GM12878 (cell line): ENCODE measurements at regions not wholly inside any gene's neighbourhood (a gene's known extent, or its start where the extent isn't known, plus 50 kb on each side); places are given as distances from the start of the nearest gene placed in this dataset.
"Not testable (repeated sequence)": the region's sequence is repeated elsewhere in the genome, so short reads cannot be mapped to it uniquely, and the experiment has no call there.

ENCODE experiments used
- CEBPB ChIP-seq, 2 experiments: fragments of 150-350 bp in 1 of 2; IDR thresholded peaks; 2 replicates each; pipeline ENCODE4 v1.6.1; 2012 to 2014; ENCODE audit warnings: low read depth in 2 of 2, low read length in 2 of 2, borderline replicate concordance in 1 of 2, inconsistent platforms in 1 of 2
- EZH2 ChIP-seq: IDR thresholded peaks from 2 replicates; pipeline ENCODE4 v1.6.1; 2012; ENCODE audit warnings: low read depth, mild to moderate bottlenecking, control low read depth, inconsistent platforms, low read length, borderline replicate concordance; ENCODE audit not compliant: control insufficient read depth
- KAT2A ChIP-seq: conservative IDR thresholded peaks from 2 replicates; pipeline ENCODE4 v1.6.1; 2011; ENCODE audit warnings: low read depth, low read length; ENCODE audit not compliant: control insufficient read depth
- NBN ChIP-seq: fragments of 450-650 bp; IDR thresholded peaks from 2 replicates; pipeline ENCODE4 v1.6.1; 2016
- POLR2AphosphoS5 ChIP-seq: IDR thresholded peaks from 2 replicates; pipeline ENCODE4 v1.6.1; 2011; ENCODE audit warnings: mild to moderate bottlenecking, low read length, inconsistent platforms
- TF ChIP-seq, protein P1 (sequence below), 3 experiments: IDR thresholded peaks in 2 of 3; conservative IDR thresholded peaks in 1 of 3; 2 replicates each; pipeline ENCODE4 v1.5.1; 2011; ENCODE audit warnings: low read depth in 3 of 3, low read length in 3 of 3, mild to moderate bottlenecking in 3 of 3, control low read depth in 2 of 3, moderate library complexity in 2 of 3, inconsistent platforms in 1 of 3, mixed read lengths in 1 of 3; ENCODE audit not compliant: control insufficient read depth in 2 of 3, insufficient read depth in 1 of 3; ENCODE audit errors: extremely low read depth in 1 of 3
- TF ChIP-seq, protein P2 (sequence below): IDR thresholded peaks from 2 replicates; pipeline ENCODE4 v1.6.1; 2012; ENCODE audit warnings: improper control_type of control experiment, low read depth, low read length; ENCODE audit not compliant: insufficient replicate concordance
- TF ChIP-seq, protein P3 (sequence below): fragments of 450-650 bp; formaldehyde crosslinking; IDR thresholded peaks from 2 replicates; pipeline ENCODE4 v1.5.0; 2022; ENCODE audit warnings: mild to moderate bottlenecking, missing genetic modification characterization

DNA sequence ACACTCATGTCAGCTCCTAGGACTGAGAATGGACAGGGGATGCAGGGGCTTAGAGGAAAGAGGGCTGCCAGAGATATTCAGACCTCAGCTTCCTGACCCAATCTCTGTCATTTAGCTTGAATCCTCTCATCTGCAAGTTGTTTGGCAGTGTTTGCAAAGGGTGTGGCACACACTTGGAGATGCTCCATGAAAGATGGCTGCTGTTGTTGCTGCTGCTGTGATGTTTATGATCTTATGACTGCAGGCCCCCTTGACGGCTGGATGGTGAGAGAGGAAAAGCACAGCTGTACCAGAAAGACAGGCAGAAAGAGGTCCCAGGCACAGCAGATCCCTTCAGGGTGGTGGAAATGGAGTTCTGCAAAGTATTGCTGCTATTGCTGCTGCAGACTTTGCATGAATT, 80.7 kb downstream of the TRIM43 start:
- TF ChIP-seq, protein P1, sequence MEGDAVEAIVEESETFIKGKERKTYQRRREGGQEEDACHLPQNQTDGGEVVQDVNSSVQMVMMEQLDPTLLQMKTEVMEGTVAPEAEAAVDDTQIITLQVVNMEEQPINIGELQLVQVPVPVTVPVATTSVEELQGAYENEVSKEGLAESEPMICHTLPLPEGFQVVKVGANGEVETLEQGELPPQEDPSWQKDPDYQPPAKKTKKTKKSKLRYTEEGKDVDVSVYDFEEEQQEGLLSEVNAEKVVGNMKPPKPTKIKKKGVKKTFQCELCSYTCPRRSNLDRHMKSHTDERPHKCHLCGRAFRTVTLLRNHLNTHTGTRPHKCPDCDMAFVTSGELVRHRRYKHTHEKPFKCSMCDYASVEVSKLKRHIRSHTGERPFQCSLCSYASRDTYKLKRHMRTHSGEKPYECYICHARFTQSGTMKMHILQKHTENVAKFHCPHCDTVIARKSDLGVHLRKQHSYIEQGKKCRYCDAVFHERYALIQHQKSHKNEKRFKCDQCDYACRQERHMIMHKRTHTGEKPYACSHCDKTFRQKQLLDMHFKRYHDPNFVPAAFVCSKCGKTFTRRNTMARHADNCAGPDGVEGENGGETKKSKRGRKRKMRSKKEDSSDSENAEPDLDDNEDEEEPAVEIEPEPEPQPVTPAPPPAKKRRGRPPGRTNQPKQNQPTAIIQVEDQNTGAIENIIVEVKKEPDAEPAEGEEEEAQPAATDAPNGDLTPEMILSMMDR (IDR thresholded peaks at IDR 0.05 in 2 of 3, conservative IDR thresholded peaks at IDR 0.05 in 1 of 3; ENCODE audit: control insufficient read depth in 2 of 3, extremely low read depth in 1 of 3, insufficient read depth in 1 of 3, low read depth in 3 of 3, low read length in 3 of 3): not testable (repeated sequence)
- TF ChIP-seq, protein P2, sequence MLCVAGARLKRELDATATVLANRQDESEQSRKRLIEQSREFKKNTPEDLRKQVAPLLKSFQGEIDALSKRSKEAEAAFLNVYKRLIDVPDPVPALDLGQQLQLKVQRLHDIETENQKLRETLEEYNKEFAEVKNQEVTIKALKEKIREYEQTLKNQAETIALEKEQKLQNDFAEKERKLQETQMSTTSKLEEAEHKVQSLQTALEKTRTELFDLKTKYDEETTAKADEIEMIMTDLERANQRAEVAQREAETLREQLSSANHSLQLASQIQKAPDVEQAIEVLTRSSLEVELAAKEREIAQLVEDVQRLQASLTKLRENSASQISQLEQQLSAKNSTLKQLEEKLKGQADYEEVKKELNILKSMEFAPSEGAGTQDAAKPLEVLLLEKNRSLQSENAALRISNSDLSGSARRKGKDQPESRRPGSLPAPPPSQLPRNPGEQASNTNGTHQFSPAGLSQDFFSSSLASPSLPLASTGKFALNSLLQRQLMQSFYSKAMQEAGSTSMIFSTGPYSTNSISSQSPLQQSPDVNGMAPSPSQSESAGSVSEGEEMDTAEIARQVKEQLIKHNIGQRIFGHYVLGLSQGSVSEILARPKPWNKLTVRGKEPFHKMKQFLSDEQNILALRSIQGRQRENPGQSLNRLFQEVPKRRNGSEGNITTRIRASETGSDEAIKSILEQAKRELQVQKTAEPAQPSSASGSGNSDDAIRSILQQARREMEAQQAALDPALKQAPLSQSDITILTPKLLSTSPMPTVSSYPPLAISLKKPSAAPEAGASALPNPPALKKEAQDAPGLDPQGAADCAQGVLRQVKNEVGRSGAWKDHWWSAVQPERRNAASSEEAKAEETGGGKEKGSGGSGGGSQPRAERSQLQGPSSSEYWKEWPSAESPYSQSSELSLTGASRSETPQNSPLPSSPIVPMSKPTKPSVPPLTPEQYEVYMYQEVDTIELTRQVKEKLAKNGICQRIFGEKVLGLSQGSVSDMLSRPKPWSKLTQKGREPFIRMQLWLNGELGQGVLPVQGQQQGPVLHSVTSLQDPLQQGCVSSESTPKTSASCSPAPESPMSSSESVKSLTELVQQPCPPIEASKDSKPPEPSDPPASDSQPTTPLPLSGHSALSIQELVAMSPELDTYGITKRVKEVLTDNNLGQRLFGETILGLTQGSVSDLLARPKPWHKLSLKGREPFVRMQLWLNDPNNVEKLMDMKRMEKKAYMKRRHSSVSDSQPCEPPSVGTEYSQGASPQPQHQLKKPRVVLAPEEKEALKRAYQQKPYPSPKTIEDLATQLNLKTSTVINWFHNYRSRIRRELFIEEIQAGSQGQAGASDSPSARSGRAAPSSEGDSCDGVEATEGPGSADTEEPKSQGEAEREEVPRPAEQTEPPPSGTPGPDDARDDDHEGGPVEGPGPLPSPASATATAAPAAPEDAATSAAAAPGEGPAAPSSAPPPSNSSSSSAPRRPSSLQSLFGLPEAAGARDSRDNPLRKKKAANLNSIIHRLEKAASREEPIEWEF: not testable (repeated sequence)
- TF ChIP-seq, protein P3, sequence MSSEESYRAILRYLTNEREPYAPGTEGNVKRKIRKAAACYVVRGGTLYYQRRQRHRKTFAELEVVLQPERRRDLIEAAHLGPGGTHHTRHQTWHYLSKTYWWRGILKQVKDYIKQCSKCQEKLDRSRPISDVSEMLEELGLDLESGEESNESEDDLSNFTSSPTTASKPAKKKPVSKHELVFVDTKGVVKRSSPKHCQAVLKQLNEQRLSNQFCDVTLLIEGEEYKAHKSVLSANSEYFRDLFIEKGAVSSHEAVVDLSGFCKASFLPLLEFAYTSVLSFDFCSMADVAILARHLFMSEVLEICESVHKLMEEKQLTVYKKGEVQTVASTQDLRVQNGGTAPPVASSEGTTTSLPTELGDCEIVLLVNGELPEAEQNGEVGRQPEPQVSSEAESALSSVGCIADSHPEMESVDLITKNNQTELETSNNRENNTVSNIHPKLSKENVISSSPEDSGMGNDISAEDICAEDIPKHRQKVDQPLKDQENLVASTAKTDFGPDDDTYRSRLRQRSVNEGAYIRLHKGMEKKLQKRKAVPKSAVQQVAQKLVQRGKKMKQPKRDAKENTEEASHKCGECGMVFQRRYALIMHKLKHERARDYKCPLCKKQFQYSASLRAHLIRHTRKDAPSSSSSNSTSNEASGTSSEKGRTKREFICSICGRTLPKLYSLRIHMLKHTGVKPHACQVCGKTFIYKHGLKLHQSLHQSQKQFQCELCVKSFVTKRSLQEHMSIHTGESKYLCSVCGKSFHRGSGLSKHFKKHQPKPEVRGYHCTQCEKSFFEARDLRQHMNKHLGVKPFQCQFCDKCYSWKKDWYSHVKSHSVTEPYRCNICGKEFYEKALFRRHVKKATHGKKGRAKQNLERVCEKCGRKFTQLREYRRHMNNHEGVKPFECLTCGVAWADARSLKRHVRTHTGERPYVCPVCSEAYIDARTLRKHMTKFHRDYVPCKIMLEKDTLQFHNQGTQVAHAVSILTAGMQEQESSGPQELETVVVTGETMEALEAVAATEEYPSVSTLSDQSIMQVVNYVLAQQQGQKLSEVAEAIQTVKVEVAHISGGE (CRISPR knock-in tag): not testable (repeated sequence)
- TF ChIP-seq NBN; POLR2AphosphoS5; CEBPB (IDR thresholded peaks at IDR 0.05; ENCODE audit: borderline replicate concordance in 1 of 2, low read depth in 2 of 2, low read length in 2 of 2); EZH2; KAT2A: not testable (repeated sequence)
